Gastrocnemius medialis (tissue), 4 donors: ENCODE measurements at regions not wholly inside any gene's neighbourhood (a gene's known extent, or its start where the extent isn't known, plus 50 kb on each side); places are given as distances from the start of the nearest gene placed in this dataset.

Experiments used
- CTCF ChIP-seq, 5 experiments: fragments of 450-650 bp in 3 of 5; fragments of 200-600 bp in 2 of 5; sonication (generic) in 2 of 5; IDR thresholded peaks in 4 of 5; conservative IDR thresholded peaks in 1 of 5; 1 replicate in 4 of 5; 2 replicates in 1 of 5; pipeline ENCODE4 v1.5.1; 2016 to 2019; ENCODE audit warnings: antibody characterized with exemption in 5 of 5, mild to moderate bottlenecking in 3 of 5, moderate library complexity in 3 of 5
- POLR2A ChIP-seq, 2 donors: fragments of 450-650 bp; IDR thresholded peaks; one replicate each; pipeline ENCODE4 v1.6.1; 2017; ENCODE audit warnings: antibody characterized with exemption in 2 of 2, mild to moderate bottlenecking in 2 of 2, moderate library complexity in 2 of 2

- TF ChIP-seq CTCF (IDR thresholded peaks at IDR 0.05 in 4 of 5, conservative IDR thresholded peaks at IDR 0.05 in 1 of 5) (no peak), POLR2A (IDR thresholded peaks at IDR 0.05) (no peak)
Measured at GRCh38 chr3:30963223-30963722, 68.8 kb upstream of the GADL1 start.
